HG03064 (cell line): ENCODE measurements at regions not wholly inside any gene's neighbourhood (a gene's known extent, or its start where the extent isn't known, plus 50 kb on each side); places are given as distances from the start of the nearest gene placed in this dataset.

Source experiments
- ATAC-seq: cut with Tn5 transposase; IDR thresholded peaks from one replicate; pipeline ENCODE4 v1.9.1; 2021; ENCODE audit warnings: low read depth; ENCODE audit not compliant: unreplicated experiment

GRCh38 chr20:48571949-48572847 lies 255.6 kb downstream of the PREX1 start:
- ATAC-seq = no peak

DNA sequence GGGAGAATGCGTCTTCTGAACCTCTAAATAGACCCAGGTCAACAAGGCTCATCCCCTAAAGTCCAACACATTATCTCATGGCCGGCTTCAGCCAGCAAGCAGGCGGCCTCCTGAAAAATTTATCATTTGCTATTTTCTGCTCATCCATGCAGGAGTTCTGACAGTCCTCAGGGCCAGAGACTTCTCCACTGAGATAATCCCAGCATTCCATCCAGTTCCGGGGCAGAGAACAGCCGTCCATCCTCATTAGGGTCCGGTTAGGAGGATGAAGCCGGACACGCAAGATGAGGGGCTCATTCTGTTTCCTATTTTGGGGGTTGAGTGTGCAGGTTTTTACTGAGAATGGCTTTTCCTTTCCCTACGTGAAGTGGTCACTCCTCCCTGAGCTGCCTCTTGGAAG lies 258.1 kb downstream of the PREX1 start:
- no peak for ATAC-seq

DNA sequence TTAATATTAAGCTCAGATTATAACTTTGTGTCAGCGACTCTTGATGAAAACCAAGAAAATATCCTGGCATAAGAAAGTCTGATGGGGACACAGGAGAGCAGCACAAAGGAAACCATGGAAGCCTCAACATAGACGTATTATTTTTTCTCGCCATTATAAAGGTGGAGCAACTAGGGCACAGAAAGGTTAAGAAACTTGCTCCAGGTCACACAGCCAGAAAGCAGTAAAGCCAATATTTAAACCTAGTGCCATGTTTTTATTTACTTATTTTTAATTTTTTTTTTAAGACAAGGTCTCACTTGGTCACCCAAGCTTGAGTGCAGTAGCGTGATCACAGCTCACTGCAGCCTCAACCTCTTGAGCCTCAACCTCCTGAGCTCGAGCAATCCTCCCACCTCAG lies 259.3 kb downstream of the PREX1 start:
- ATAC-seq = no peak

DNA sequence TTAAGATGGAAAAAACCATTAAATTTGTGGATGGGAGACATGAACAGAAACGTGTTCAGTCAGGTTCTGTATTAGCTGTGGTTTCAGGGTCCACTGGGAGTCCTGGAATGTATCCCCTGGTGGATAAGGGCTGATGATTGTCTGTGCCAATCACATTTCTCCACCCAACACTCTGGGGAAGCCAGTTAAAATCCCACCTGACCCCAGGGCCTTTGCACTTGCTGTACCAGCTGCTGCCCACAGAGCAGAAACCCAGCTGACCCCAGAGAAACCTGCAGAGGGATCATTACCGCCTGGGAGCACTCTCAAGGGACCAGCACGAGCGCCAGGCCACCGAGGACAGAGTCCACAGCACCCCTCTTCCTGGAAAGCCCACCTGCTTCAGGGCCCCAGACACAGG lies 260.7 kb downstream of the PREX1 start:
- ATAC-seq = no peak

DNA sequence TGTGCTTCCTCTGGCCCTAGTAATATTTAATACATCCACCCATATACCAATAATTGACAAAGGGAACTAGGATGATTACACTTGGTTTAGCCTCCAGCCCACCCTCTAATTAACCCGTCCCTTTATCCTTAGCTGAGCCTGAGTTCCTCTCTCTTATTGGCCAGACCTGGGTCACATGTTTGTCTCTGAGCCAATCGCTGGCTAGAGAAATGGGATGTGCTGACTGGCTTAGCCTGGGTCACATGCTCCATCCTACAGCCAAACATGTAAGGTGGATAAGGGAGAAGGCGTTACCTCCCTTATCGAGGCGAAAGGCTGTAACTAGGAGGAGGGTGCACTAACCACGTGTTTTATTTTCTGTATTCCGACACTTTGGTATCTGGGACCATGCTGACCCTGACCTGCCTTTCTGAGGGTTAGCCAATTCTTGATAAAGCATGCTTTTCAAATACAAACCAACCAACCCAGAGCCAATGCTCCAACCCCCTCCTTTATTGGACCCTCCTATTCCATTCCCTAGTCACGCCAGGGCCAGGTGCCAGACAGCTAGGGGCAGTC lies 262.7 kb downstream of the PREX1 start:
- ATAC-seq = no peak

DNA sequence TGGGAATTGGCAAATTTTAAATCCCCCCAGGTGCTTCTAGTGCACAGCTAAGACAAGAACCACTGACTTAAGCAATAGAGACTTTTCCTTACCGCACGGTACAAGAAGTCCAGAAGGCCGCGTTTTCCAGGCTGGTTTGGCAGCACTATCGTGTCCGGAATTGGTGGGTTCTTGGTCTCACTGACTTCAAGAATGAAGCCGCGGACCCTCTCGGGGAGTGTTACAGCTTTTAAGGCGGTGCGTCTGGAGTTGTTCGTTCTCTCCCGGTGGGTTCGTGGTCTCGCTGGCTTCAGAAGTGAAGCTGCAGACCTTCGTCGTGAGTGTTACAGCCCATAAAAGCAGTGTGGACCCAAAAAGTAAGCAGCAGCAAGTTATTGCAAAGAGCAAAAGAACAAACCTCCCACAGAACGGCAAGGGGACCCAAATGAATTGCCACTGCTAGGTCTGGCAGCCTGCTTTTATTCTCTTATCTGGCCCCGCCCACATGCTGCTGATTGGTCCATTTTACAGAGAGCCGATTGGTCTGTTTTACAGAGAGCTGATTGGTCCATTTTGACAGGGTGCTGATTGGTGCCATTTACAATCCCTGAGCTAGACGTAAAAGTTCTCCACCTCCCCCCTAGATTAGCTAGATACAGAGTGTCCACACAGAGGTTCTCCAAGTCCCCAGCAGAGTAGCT lies 264.5 kb downstream of the PREX1 start:
- ATAC-seq = no peak

- no peak for ATAC-seq
These were observed 265.1 kb downstream of the PREX1 start for GRCh38 chr20:48562586-48563116.

GRCh38 chr20:48558906-48559305 lies 268.9 kb downstream of the PREX1 start:
- no peak for ATAC-seq

- ATAC-seq = no peak
These were observed 270.4 kb downstream of the PREX1 start for GRCh38 chr20:48557380-48557779.

DNA sequence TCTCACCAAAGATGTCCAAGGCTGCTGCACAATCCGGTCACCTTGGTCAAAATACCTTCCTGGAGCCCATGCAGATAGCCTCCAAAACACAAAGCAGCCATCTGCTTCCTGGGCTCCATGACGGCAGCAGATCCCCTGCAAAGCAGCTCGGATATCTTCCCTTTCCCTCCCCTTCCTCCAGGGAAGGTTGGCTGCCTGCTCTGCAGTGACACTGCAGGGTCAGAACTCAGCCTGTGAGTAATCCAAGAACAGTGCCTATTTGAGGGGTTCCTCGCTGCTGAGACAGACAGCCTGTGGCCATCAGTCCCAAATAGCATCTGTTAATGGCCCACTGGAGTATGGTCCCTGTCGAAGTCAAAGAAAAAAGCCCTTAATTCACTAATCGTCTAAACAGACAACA lies 270.8 kb downstream of the PREX1 start:
- no peak for ATAC-seq

DNA sequence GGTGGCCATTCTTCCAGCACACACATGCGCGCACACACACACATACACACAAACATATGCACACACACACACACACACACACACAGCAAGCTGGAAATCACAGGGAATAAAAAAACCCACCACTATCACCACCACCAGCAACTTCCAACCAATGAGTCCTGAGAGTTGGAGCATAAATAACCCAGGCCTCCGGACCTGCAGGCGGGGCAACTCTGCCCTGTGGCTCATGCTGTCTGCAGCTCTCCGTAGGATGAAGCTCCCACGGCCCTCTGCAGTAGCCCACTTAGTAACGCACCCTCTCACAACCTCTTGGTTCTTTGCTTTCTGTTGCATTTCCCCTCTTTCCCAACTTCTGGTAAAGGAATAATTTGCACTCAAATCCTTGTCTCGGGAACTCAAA lies 275.2 kb downstream of the PREX1 start:
- no peak for ATAC-seq

- no peak for ATAC-seq
These were observed 277.0 kb downstream of the PREX1 start for GRCh38 chr20:48550814-48551213.

DNA sequence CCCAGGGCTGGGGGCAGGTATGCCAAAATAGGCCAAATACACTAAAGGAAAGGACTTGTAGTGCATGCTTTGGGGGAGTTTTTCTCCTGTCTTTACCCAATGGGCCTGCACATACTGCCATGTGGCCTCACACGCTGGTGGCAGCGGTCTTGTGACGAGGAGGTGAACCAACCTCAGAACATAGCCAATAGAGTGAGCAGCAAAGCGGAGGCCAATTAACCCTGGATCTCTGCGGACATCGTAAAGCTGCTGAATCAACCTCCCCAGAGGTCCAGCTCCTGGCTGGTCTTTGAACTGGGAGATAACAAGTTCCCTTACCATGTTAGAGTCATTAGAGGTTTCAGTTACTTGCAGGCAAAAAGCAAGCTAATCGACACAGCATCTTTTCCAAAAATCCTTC lies 280.1 kb downstream of the PREX1 start:
- ATAC-seq = no peak

DNA sequence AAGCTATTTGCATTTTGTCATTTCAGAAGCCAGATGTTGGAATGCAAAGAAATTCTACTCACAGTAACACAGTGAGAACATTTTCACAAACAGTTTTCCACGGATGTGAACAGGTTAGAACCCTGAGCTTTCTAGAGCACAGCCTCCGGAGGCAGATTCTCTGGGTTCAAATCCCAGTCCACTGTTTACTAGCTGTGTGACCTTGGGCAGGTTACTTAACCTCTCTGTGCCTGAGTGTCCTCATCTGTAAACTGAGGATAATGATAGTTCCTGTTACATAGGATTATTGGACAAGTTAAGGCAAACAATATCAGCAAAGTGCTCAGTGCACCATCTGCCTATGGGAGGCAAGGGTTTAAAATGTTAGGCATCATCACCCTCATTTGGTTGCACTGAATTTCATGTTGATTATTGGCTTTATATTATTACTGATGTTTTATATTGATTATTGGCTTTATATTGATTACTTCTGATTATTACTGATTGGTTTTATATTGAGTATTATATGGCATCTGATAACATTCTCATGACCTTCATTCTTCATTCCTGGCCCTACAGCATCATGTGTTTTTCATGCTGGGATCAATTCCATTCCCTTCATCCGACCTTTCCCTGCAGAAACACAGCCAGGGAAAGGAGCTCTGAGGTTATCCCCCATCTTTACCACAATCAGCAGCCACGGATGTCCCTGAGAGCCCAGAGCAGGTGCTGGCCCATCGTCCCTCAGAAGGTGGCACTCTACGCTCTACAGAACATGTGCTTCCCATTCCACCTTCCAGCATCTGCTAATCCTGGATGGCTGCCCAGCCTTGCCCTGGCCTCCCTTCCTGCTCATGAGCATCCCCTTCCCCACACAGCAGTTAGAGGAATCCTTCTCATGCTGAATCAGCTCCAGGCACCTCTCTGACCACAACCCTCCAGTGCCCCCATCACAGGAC lies 283.1 kb downstream of the PREX1 start:
- ATAC-seq = no peak

DNA sequence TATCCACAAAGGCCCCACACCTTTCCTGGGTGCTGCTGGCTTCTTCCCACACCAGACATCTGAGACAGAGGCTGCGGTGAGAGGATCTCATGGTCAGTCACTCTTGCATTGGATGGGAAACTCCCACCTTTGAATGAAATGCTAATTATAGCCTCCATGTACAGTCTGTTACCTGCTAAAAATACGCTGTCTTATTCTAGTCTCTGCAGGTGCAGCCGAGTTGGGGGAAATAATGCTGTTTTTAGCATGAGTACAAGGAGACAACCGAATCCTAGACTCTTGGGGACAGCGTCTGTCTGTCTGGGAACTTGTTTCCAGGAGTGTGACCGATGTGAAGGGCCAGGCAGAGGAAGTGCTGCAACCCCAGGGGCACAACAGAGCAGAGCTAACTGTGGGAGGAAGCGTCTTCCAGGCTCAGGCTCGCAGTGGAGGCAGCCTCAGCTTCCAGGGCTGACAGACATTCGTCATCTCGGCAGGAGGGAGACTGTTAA lies 286.2 kb downstream of the PREX1 start:
- no peak for ATAC-seq

DNA sequence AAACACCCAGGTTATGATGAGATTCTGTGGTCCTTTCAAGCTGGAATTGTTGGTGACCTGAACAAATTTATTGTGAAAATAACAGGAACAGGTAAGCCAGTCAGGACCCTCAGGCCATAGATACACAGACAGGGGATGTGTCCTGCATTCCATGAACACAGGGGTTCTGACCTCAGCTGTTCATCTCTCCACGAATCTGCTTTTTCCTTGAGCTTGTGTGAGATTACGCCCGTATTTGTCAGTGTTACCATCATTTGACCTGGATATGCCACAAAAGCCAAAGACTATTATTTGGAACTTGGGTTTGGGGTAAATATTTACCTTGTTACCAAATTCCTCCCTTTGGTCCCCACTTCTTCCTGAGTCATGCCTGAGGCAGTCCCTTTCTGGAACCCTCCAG lies 288.9 kb downstream of the PREX1 start:
- ATAC-seq = no peak

- ATAC-seq = no peak
These were observed 289.6 kb downstream of the PREX1 start for GRCh38 chr20:48538058-48538825.

DNA sequence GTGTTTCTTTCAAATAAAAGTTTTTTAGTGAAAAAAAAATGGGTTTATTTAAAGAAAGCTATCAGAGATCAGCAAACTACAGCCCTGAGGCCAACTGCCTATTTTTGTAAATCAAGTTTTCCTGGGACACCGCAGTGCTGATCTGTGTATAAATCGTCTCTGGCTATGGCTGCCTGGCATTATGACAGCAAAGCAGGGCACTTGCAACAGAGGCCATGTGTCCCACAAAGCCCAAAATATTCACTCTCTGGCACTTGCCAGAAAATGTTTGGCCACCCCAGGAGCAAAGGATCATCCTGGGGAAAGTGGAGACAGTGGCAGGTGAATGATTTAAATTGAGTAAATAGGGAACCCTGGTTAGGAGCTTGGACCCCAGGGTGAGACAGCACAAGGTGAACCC lies 291.6 kb downstream of the PREX1 start:
- no peak for ATAC-seq

- ATAC-seq = no peak
These were observed 292.2 kb downstream of the PREX1 start for GRCh38 chr20:48535556-48535955.
